ENCODE measurements at regions not wholly inside any gene's neighbourhood (a gene's known extent, or its start where the extent isn't known, plus 50 kb on each side); places are given as distances from the start of the nearest gene placed in this dataset.

- H3K4me2 ChIP-seq (ENCODE audit: insufficient read depth in 1 of 2, low read depth in 2 of 2, low read length in 2 of 2), result no peak overlapping the region
Measured at GRCh38 chrX:112967903-112968302, 127.3 kb upstream of the AMOT start.

More at GRCh38 chrX:112967903-112968302, 127.3 kb upstream of the AMOT start:
- H3K23ac ChIP-seq (ENCODE audit: insufficient read length), result no peak overlapping the region
- FAIRE-seq, result no peak
- H3K9me3 ChIP-seq (ENCODE audit: insufficient read depth in 2 of 2, low read depth in 1 of 2, low read length in 1 of 2), result no peaks in the 10 kb centered on the region
- H4K5ac ChIP-seq (ENCODE audit: insufficient read length, low read depth, low read length), result no peak overlapping the region
- H2BK15ac ChIP-seq (ENCODE audit: low read length), result no peak overlapping the region
- WGBS, 2 experiments (ENCODE audit: extremely low coverage in 1 of 2, insufficient coverage in 1 of 2, insufficient read length in 1 of 2, insufficient replicate concordance in 2 of 2, low coverage in 1 of 2, low lambda C conversion rate in 2 of 2, missing lambda C conversion rate in 1 of 2), result 85% methylated on average over 4 of the region's 4 CpGs; no CpG with 5 or more reads in 1 of the 2 experiments
- H3K14ac ChIP-seq (ENCODE audit: insufficient read length), result no peak overlapping the region
- no peak for TF ChIP-seq TEAD4 (IDR thresholded peaks at IDR 0.05; ENCODE audit: low read depth, low read length)
- no peak for TF ChIP-seq TBP (IDR thresholded peaks at IDR 0.05; ENCODE audit: low read depth, low read length)
- no peak for TF ChIP-seq BCL11A (IDR thresholded peaks at IDR 0.05; ENCODE audit: low read depth in 2 of 2, low read length in 2 of 2)
- TF ChIP-seq SIX5 (IDR thresholded peaks at IDR 0.05; ENCODE audit: low read depth, low read length), result no peak
- no peak for TF ChIP-seq POLR2A (IDR thresholded peaks at IDR 0.05; ENCODE audit: control extremely low read depth in 1 of 2, low read depth in 2 of 2, low read length in 2 of 2)
- no peak for TF ChIP-seq SIRT6 (IDR thresholded peaks at IDR 0.05; ENCODE audit: low read length)
- TF ChIP-seq CREB1 (IDR thresholded peaks at IDR 0.05), result no peak
- TF ChIP-seq, protein P1, sequence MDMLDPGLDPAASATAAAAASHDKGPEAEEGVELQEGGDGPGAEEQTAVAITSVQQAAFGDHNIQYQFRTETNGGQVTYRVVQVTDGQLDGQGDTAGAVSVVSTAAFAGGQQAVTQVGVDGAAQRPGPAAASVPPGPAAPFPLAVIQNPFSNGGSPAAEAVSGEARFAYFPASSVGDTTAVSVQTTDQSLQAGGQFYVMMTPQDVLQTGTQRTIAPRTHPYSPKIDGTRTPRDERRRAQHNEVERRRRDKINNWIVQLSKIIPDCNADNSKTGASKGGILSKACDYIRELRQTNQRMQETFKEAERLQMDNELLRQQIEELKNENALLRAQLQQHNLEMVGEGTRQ (IDR thresholded peaks at IDR 0.05; ENCODE audit: low read length), result no peak
- no peak for TF ChIP-seq EZH2 (IDR thresholded peaks at IDR 0.05; ENCODE audit: low read depth, low read length, severe bottlenecking)
- H2BK5ac ChIP-seq (ENCODE audit: low read depth, low read length), result no peak overlapping the region
- H3K27ac ChIP-seq (ENCODE audit: low read depth, low read length), result no peak overlapping the region
- no peak overlapping the region for H3K4me3 ChIP-seq (ENCODE audit: extremely low read depth in 1 of 4, insufficient read depth in 2 of 4, low read depth in 3 of 4, low read length in 4 of 4)
- no peaks in the 10 kb centered on the region for H3K23me2 ChIP-seq (ENCODE audit: low read depth, low read length)
- no peak overlapping the region for H2BK120ac ChIP-seq (replicated peaks; ENCODE audit: low read depth, low read length)
- H4K91ac ChIP-seq (replicated peaks; ENCODE audit: insufficient read length, low read length), result no peak overlapping the region
- H4K20me1 ChIP-seq (replicated peaks in 1 of 2; ENCODE audit: control insufficient read depth in 1 of 2, insufficient read depth in 2 of 2, low read length in 2 of 2), result no peaks in the 10 kb centered on the region
- H3K27me3 ChIP-seq (replicated peaks in 1 of 4; ENCODE audit: control insufficient read depth in 3 of 4, extremely low read depth in 1 of 4, insufficient read depth in 3 of 4, low read length in 3 of 4), result no peaks in the 10 kb centered on the region
- ChIA-PET CTCF (ENCODE audit: partially characterized antibody) (no interaction called here), POLR2A (ENCODE audit: partially characterized antibody) (no interaction called here)
- H3K4ac ChIP-seq (replicated peaks; ENCODE audit: insufficient read length, low read depth, low read length), result no peak overlapping the region
- H3K79me2 ChIP-seq (ENCODE audit: control insufficient read depth in 1 of 2, insufficient read depth in 2 of 2, low read length in 2 of 2), result no peaks in the 10 kb centered on the region
- no peak overlapping the region for H2AK5ac ChIP-seq (ENCODE audit: low read depth, low read length)
- no peak overlapping the region for H2BK12ac ChIP-seq (ENCODE audit: low read depth, low read length)
- no peak overlapping the region for H3K56ac ChIP-seq (replicated peaks; ENCODE audit: insufficient read length, low read depth, low read length)
- no peak overlapping the region for H3K18ac ChIP-seq (ENCODE audit: extremely low read depth, low read length)
- DNase-seq (ENCODE audit: low read depth in 1 of 2, low spot score in 2 of 2), result no peak
- no peak overlapping the region for H3K9ac ChIP-seq (replicated peaks in 1 of 4; ENCODE audit: extremely low read depth in 1 of 4, low read depth in 3 of 4, low read length in 3 of 4)
- H3K4me1 ChIP-seq (replicated peaks in 1 of 4; ENCODE audit: control insufficient read depth in 3 of 4, insufficient read depth in 4 of 4, low read length in 3 of 4), result no peaks in the 10 kb centered on the region
- H3K79me1 ChIP-seq (ENCODE audit: low read depth, low read length), result no peaks in the 10 kb centered on the region
- no peak overlapping the region for H4K8ac ChIP-seq (ENCODE audit: extremely low read depth, insufficient read depth, low read length)
- no peak overlapping the region for H2BK20ac ChIP-seq (ENCODE audit: low read length)
- H2AFZ ChIP-seq (ENCODE audit: low read length), result no peak overlapping the region
- H3K36me3 ChIP-seq (ENCODE audit: control insufficient read depth in 2 of 4, insufficient read depth in 4 of 4, low read length in 3 of 4), result no peaks in the 10 kb centered on the region
